ENCODE measurements at regions not wholly inside any gene's neighbourhood (a gene's known extent, or its start where the extent isn't known, plus 50 kb on each side); places are given as distances from the start of the nearest gene placed in this dataset.

DNA sequence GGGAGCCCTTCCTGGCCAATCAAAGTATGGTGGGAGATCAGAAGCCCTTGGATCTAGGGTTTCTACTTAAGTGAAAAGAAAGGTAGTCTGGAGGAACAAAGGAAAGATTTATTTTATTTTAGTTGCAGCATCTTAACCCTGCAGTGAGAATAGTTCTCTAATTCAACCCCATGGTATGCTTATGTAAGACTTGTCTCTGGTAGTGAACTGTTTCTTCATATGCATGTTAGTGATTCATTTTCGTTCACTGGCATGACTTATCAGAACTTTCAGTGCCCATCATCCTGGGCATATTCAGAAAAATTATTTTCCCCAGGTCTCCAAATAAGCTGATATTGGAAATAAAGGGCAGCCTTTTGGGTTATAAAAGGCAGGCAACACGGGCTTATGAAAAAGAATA lies 1058.8 kb downstream of the NLGN4Y start:
- ATAC-seq (replicated peaks) = no peak
- Mint-ChIP-seq H3K9me3 (no peaks in the 10 kb centered on the region), H3K36me3 (ENCODE audit: low read depth) (no peaks in the 10 kb centered on the region), H3K27me3 (no peaks in the 10 kb centered on the region), H3K4me1 (no peaks in the 10 kb centered on the region), H3K4me3 (no peak overlapping the region), H3K27ac (no peak overlapping the region)

DNA sequence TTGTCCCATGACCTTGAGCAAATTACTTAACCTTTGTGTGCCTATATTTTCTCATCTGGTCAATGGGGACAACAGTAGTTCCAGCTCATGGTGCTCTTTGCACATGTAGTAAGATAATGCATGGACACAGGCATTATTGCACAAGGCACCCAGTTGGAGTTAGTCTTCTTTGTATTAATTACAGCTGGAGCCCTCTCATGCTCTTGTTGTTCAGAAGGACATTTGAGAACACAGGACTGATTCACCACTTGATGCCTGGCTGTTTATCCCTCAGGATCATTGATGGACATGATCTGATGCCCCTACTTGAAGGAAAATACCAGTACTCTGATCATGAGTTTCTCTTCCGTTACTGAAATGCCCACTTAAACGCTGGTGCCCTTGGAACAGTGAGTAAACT lies 1068.6 kb downstream of the NLGN4Y start:
- Mint-ChIP-seq H3K27me3 (no peaks in the 10 kb centered on the region), H3K4me3 (no peak overlapping the region), H3K36me3 (ENCODE audit: low read depth) (no peaks in the 10 kb centered on the region), H3K9me3 (no peaks in the 10 kb centered on the region), H3K4me1 (no peaks in the 10 kb centered on the region), H3K27ac (no peak overlapping the region)
- ATAC-seq (replicated peaks) = no peak

DNA sequence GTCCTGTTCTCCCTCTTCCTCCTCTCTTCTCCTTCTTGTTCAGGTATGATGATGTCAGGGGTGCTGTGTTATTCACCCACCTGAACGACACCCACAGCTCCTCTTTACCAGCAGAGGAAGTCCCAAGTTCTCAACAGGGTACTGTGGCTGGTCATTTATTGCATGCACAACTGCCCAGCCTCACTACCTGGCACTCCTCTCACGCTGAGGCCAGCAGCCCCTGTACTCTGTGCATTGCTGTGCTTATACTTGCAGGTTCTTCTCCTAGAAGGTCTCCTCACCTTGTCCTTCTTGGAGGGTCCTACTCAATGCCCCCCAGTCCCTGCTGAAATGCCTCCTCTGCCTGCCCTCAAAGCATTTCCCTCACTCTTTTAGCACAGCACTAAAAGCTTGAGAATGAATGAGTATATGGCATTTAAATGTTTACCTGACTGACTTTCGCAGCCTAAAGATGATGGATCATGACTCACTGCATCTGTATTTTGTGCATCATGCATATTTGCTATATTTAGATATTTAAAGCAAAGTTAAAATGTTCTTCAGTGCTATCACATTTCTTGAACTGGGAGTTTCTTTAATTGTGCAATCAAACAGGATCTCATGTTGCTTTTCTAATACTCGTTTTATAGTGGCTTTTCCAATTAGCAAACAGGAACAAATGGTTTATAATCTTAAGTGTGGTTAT lies 1069.3 kb downstream of the NLGN4Y start:
- Mint-ChIP-seq H3K36me3 (ENCODE audit: low read depth) (no peaks in the 10 kb centered on the region), H3K27ac (no peak overlapping the region), H3K27me3 (no peaks in the 10 kb centered on the region), H3K9me3 (no peaks in the 10 kb centered on the region), H3K4me1 (no peaks in the 10 kb centered on the region), H3K4me3 (no peak overlapping the region)
- no peak for ATAC-seq (replicated peaks)

DNA sequence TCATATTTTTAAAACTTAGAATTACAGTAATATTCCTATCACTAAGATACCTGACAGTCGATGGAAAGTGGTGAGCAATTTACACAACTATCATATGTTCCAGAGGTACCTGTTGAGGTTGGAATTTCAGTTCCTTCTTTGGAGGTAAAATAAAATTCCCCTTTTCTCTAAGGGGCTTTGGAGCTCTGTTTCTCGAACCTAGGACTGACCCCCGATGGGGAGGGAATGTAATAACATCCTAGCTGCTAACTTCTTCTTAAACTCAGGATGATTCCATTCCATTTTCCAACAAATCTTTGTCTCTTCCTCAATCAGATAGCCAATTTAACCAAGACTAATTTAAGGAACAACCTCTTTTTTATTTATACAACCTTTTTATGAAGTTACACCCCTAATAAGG lies 1069.8 kb downstream of the NLGN4Y start:
- no peaks in the 10 kb centered on the region for H3K9me3 Mint-ChIP-seq
- no peaks in the 10 kb centered on the region for H3K4me1 Mint-ChIP-seq
- no peaks in the 10 kb centered on the region for H3K36me3 Mint-ChIP-seq (ENCODE audit: low read depth)
- no peak for ATAC-seq (replicated peaks)
- no peak overlapping the region for H3K27ac Mint-ChIP-seq
- H3K4me3 Mint-ChIP-seq = no peak overlapping the region
- H3K27me3 Mint-ChIP-seq = no peaks in the 10 kb centered on the region

- Mint-ChIP-seq H3K9me3 (no peaks in the 10 kb centered on the region), H3K4me3 (no peak overlapping the region), H3K27me3 (peaks cover 4% of the 10 kb centered on the region), H3K4me1 (no peaks in the 10 kb centered on the region), H3K36me3 (ENCODE audit: low read depth) (no peaks in the 10 kb centered on the region), H3K27ac (no peak overlapping the region)
- no peak for ATAC-seq (replicated peaks)
Observed at GRCh38 chrY:15600565-15600964, 1076.2 kb downstream of the NLGN4Y start.

DNA sequence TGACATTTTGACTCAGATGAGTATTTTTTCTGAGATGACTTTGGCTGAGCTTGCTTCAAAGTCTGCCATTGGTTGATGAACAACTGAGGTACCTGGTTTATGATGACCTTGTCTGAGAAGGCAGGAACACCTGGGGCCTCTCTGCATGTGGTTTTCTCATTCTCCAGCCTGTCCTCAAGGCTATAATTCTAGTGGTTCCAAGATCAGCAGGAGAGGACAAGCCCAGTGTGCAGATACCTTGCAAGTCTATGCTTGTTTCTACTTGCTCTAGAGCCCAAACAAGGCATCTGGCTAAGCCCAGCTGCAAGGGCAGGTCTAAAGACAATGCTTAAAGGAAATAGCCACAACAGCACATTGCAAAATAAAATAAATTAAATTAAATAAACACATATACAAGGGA lies 1100.0 kb downstream of the NLGN4Y start:
- Mint-ChIP-seq H3K27me3 (no peaks in the 10 kb centered on the region), H3K36me3 (ENCODE audit: low read depth) (no peaks in the 10 kb centered on the region), H3K9me3 (peaks cover 8% of the 10 kb centered on the region), H3K4me1 (no peaks in the 10 kb centered on the region), H3K27ac (no peak overlapping the region), H3K4me3 (no peak overlapping the region)
- no peak for ATAC-seq (replicated peaks)

- Mint-ChIP-seq H3K4me3 (no peak overlapping the region), H3K36me3 (ENCODE audit: low read depth) (no peaks in the 10 kb centered on the region), H3K27ac (no peak overlapping the region), H3K4me1 (no peaks in the 10 kb centered on the region), H3K9me3 (peaks cover 4% of the 10 kb centered on the region), H3K27me3 (no peaks in the 10 kb centered on the region)
- ATAC-seq (replicated peaks) = no peak
Observed at GRCh38 chrY:15624928-15625327, 1100.6 kb downstream of the NLGN4Y start.

DNA sequence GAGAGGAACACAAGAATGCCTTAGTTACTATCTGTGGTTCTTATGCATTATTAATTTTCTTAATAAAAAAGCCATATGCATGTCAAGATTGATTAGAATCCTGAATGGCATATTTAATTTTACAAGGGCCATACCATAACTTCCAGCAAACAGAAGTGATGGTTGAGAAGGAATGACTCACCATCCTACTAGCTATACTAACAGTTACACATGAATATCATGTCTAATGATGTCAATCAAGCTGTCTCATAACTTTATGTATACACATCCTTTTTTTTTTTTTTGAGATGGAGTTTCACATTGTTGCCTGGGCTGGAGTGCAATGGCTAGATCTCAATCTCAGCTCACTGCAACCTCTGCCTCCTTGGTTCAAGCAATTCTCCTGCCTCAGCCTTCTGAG lies 1123.9 kb downstream of the NLGN4Y start:
- Mint-ChIP-seq H3K27ac (no peak overlapping the region), H3K27me3 (no peaks in the 10 kb centered on the region), H3K4me1 (no peaks in the 10 kb centered on the region), H3K4me3 (no peak overlapping the region), H3K9me3 (no peaks in the 10 kb centered on the region), H3K36me3 (ENCODE audit: low read depth) (no peaks in the 10 kb centered on the region)
- no peak for ATAC-seq (replicated peaks)

DNA sequence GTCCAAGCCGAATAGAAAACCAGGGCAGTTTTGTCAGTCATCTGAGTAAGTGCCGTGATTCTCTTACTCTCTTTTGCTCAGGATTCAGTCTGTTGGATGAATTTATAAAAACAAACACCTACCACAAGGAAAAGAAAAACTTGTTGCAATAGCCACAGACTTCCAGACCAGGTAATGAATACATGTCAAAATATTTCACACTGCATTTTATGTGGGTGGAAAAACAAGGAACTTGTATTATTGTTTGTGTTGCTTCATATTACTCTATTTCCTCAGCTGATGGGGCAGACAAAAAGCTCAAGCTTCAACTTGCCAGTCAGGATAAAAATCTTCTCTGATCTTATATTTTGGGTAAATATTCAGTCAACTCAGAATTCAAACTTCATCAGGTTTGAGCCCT lies 1125.7 kb downstream of the NLGN4Y start:
- no peak for ATAC-seq (replicated peaks)
- Mint-ChIP-seq H3K36me3 (ENCODE audit: low read depth) (no peaks in the 10 kb centered on the region), H3K27me3 (no peaks in the 10 kb centered on the region), H3K4me1 (no peaks in the 10 kb centered on the region), H3K9me3 (no peaks in the 10 kb centered on the region), H3K27ac (no peak overlapping the region), H3K4me3 (no peak overlapping the region)

DNA sequence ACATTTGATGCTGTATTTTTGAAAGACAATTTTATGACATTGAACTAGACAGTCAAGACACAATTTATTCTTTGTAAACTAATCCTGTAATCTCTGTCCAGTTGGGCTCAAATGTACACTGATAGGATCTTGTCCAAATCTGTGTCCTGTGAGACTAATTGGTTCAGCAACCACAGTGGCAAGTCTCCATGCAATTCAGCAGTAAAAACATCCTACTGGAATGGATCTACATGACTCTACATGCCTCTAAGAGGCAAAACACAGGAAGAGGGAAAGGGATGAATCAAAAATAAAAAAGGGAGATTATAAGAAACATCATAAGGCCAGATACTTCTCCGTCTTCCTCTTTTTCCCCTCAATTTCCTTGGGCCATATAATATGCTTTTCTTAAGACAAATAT lies 1164.2 kb downstream of the NLGN4Y start:
- no peak overlapping the region for H3K27ac Mint-ChIP-seq
- H3K4me1 Mint-ChIP-seq = no peaks in the 10 kb centered on the region
- H3K36me3 Mint-ChIP-seq (ENCODE audit: low read depth) = no peaks in the 10 kb centered on the region
- no peak for ATAC-seq (replicated peaks)
- no peaks in the 10 kb centered on the region for H3K9me3 Mint-ChIP-seq
- no peaks in the 10 kb centered on the region for H3K27me3 Mint-ChIP-seq
- no peak overlapping the region for H3K4me3 Mint-ChIP-seq

DNA sequence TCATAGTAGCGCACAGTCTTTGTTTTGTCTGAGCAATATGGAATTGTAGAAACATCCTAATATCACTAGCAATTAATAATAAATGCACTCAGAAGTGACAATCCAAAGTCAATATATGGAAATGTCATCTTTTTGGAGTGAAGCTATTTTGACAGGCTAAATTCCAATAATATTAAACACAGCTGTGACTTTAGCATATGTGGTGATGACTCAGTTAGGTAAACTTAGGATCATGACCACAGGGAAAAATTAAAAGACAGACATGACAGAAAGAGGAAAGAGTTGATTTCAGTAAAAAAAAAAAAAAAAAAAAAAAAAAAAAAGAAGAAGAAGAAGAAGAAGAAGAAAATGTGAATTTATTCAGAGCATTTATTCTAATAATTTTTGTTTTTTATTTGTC lies 1165.7 kb downstream of the NLGN4Y start:
- no peak for ATAC-seq (replicated peaks)
- H3K9me3 Mint-ChIP-seq = no peaks in the 10 kb centered on the region
- no peaks in the 10 kb centered on the region for H3K36me3 Mint-ChIP-seq (ENCODE audit: low read depth)
- no peaks in the 10 kb centered on the region for H3K27me3 Mint-ChIP-seq
- no peak overlapping the region for H3K27ac Mint-ChIP-seq
- H3K4me3 Mint-ChIP-seq = no peak overlapping the region
- no peaks in the 10 kb centered on the region for H3K4me1 Mint-ChIP-seq

DNA sequence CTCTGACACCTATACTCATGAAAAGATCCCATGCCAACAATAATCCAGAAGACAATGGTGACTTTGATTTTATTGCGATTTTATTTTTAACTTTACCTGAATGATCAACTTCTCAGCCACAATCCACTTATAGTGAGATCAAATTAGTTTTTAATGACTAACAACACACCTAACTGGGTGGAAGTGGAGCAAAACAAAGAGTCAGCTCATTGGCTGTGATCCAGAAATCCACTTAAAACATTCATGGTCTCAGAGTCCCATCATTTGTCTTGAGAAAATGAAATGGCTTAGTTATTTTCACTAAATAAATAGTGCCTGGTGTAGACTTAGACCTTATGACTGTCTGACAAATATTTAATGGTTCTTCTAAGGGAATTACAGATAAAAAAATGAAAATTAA lies 1177.8 kb downstream of the NLGN4Y start:
- H3K4me1 Mint-ChIP-seq = no peaks in the 10 kb centered on the region
- H3K27me3 Mint-ChIP-seq = no peaks in the 10 kb centered on the region
- H3K9me3 Mint-ChIP-seq = no peaks in the 10 kb centered on the region
- no peak overlapping the region for H3K4me3 Mint-ChIP-seq
- H3K27ac Mint-ChIP-seq = no peak overlapping the region
- H3K36me3 Mint-ChIP-seq (ENCODE audit: low read depth) = no peaks in the 10 kb centered on the region
- no peak for ATAC-seq (replicated peaks)

GRCh38 chrY:15704906-15705305 lies 1180.6 kb downstream of the NLGN4Y start:
- H3K4me1 Mint-ChIP-seq = no peaks in the 10 kb centered on the region
- H3K4me3 Mint-ChIP-seq = no peak overlapping the region
- no peaks in the 10 kb centered on the region for H3K27me3 Mint-ChIP-seq
- ATAC-seq (replicated peaks) = no peak
- no peak overlapping the region for H3K27ac Mint-ChIP-seq
- no peaks in the 10 kb centered on the region for H3K9me3 Mint-ChIP-seq
- no peaks in the 10 kb centered on the region for H3K36me3 Mint-ChIP-seq (ENCODE audit: low read depth)

DNA sequence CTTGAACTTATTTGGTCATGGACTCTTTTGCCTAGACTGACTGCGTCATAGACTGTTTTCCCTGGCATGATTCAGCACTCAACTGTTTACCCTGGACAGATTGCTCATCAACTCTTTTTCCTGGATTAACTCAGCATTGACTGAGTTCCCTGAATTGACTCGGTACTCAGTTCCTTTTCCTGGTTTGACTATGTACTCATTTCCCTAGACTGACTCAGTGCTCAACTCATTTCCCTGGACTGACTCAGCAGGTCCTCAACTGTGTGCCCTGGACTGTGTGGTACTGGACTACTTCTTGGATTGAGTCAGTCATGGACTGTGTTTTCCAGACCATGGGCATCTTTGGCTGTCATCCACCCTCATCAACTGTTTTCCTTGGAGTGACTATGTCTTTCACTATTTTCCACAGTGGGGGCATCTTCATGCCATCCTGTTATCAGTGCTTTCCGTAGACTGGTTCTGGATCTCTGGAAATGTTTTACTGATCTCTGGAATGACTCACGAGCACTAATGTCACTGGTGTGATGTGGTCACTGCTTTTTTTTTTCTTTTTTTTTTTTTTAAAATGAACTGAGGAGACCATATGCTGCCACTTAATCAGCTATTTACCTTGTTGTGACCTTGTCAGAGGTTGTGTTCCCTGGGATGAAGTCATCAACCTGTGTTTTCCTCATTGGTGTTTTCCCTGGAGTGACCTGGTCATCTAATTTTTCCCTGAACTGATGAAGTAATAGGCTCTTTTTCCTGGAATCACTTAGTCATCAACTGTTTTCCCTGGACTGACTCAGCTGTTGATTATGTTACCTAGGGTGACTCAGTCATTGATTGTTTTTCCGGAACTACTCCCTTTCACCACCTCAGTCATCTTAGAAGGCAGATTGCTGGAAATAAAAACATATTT lies 1225.5 kb downstream of the NLGN4Y start:
- H3K27me3 Mint-ChIP-seq = no peaks in the 10 kb centered on the region
- H3K36me3 Mint-ChIP-seq (ENCODE audit: low read depth) = no peaks in the 10 kb centered on the region
- no peak overlapping the region for H3K4me3 Mint-ChIP-seq
- peaks cover 9% of the 10 kb centered on the region for H3K9me3 Mint-ChIP-seq
- no peak overlapping the region for H3K27ac Mint-ChIP-seq
- ATAC-seq (replicated peaks) = peak; percentile 40
- H3K4me1 Mint-ChIP-seq = no peaks in the 10 kb centered on the region

DNA sequence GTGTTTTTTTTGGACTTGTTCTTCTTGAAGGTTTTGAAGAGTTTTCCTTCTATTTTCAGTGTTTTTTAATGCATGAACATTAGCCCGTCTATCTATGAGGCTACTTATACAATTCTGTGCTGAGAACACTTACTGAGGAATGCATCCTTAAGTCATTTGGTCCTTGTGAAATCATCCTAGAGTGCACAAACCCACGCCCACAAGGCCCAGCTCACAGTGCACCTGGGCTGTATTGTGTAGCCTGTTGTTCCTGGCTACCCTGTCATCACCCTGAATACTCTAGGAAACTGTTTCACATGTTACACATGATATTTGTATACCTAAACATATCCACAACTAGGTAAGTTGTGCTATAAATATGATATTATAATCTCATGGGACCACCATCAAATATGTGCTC lies 1226.7 kb downstream of the NLGN4Y start:
- Mint-ChIP-seq H3K4me1 (no peaks in the 10 kb centered on the region), H3K4me3 (no peak overlapping the region), H3K27ac (no peak overlapping the region), H3K9me3 (peaks cover 5% of the 10 kb centered on the region), H3K27me3 (no peaks in the 10 kb centered on the region), H3K36me3 (ENCODE audit: low read depth) (no peaks in the 10 kb centered on the region)
- ATAC-seq (replicated peaks) = no peak
